PC-3 (cell line): ENCODE measurements at regions not wholly inside any gene's neighbourhood (a gene's known extent, or its start where the extent isn't known, plus 50 kb on each side); places are given as distances from the start of the nearest gene placed in this dataset.

ENCODE experiments used
- CTCF ChIP-seq: fragments of 300-600 bp; sonication (generic); conservative IDR thresholded peaks from 2 replicates; pipeline ENCODE4 v1.5.1; 2017; ENCODE audit warnings: antibody characterized with exemption, low read depth, mild to moderate bottlenecking, low read length
- EZH2 ChIP-seq: fragments of 300-600 bp; sonication (generic); IDR thresholded peaks from one replicate; pipeline ENCODE4 v1.6.1; 2017; ENCODE audit warnings: antibody characterized with exemption, mild to moderate bottlenecking, low read length; ENCODE audit not compliant: unreplicated experiment
- EZH2phosphoT487 ChIP-seq: fragments of 300-600 bp; sonication (generic); IDR thresholded peaks from 2 replicates; pipeline ENCODE4 v1.6.1; 2018; ENCODE audit warnings: mild to moderate bottlenecking, antibody characterized with exemption, low read length, borderline replicate concordance

GRCh38 chr7:42720012-42720411, 191.9 kb downstream of the C7orf25 start:
- TF ChIP-seq EZH2phosphoT487 (no peak), CTCF (no peak), EZH2 (no peak)
